ENCODE measurements at regions not wholly inside any gene's neighbourhood (a gene's known extent, or its start where the extent isn't known, plus 50 kb on each side); places are given as distances from the start of the nearest gene placed in this dataset.

- TF ChIP-seq ZNF8 (CRISPR knock-in tag; IDR thresholded peaks at IDR 0.05) (no peak), PATZ1 (CRISPR knock-in tag; IDR thresholded peaks at IDR 0.05; ENCODE audit: borderline replicate concordance) (no peak), POU6F1 (CRISPR knock-in tag; IDR thresholded peaks at IDR 0.05; ENCODE audit: borderline replicate concordance, low read depth) (no peak), ZFP30 (CRISPR knock-in tag; IDR thresholded peaks at IDR 0.05) (no peak), TCF4 (CRISPR knock-in tag; IDR thresholded peaks at IDR 0.05; ENCODE audit: borderline replicate concordance) (no peak), TSHZ2 (CRISPR knock-in tag; IDR thresholded peaks at IDR 0.05) (no peak), CSRNP3 (CRISPR knock-in tag; IDR thresholded peaks at IDR 0.05) (no peak)
Measured at GRCh38 chr4:96407225-96407624, 567.3 kb downstream of the PDHA2 start.
